GM23248 (cell line): ENCODE measurements at regions not wholly inside any gene's neighbourhood (a gene's known extent, or its start where the extent isn't known, plus 50 kb on each side); places are given as distances from the start of the nearest gene placed in this dataset.

Experiments
- EZH2 ChIP-seq: fragments of 200-600 bp; sonication (generic); IDR thresholded peaks from 2 replicates; pipeline ENCODE4 v1.6.1; 2018; ENCODE audit warnings: antibody characterized with exemption, mild to moderate bottlenecking; ENCODE audit not compliant: insufficient read depth, poor library complexity, severe bottlenecking
- EZH2phosphoT487 ChIP-seq: fragments of 200-600 bp; sonication (generic); IDR thresholded peaks from 2 replicates; pipeline ENCODE4 v1.6.1; 2018; ENCODE audit warnings: antibody characterized with exemption, moderate library complexity, mild to moderate bottlenecking, low read depth; ENCODE audit not compliant: insufficient read depth

GRCh38 chr2:236803621-236804020, 234.0 kb downstream of the ACKR3 start:
- no peak for TF ChIP-seq EZH2phosphoT487
- TF ChIP-seq EZH2 = no peak
